ENCODE measurements at regions not wholly inside any gene's neighbourhood (a gene's known extent, or its start where the extent isn't known, plus 50 kb on each side); places are given as distances from the start of the nearest gene placed in this dataset.

DNA sequence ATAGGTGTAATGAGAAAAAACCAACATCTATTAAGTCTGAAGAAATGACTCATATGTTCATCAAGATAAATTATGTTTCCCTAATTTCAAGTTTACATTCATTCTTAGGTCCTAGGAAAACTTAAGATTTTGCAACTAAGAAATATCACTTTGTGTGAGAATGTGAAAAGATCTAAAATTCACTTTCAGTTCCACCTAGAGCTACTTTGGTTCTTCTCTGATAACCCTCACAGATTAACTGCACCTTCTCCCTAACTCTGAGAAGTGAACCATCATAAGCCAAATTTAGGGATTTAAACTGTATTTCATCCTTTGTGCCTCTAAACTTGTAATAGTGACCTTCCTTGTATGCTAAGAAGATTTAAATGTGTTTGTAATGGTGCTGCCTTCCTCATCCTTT lies 213.0 kb downstream of the FRK start:
- Histone ChIP-seq H3K9me2 (ENCODE audit: low read depth, low read length) (no peaks in the 10 kb centered on the region), H3K36me3 (ENCODE audit: insufficient read depth, low read length) (no peaks in the 10 kb centered on the region), H4K20me1 (ENCODE audit: insufficient read depth, low read length) (no peaks in the 10 kb centered on the region), H2AFZ (ENCODE audit: low read length) (no peak overlapping the region), H3K4me2 (ENCODE audit: low read length) (no peak overlapping the region), H3F3A (ENCODE audit: insufficient read depth, low read length) (no peaks in the 10 kb centered on the region), H3K4me3 (ENCODE audit: low read depth, low read length, poor library complexity, severe bottlenecking) (no peak overlapping the region), H3K79me2 (ENCODE audit: insufficient read depth, low read length) (no peaks in the 10 kb centered on the region), H3K27ac (ENCODE audit: low read depth, low read length, poor library complexity, severe bottlenecking) (no peak overlapping the region), H3K9ac (ENCODE audit: low read length) (no peak overlapping the region), H3K27me3 (ENCODE audit: insufficient read depth, low read length) (no peaks in the 10 kb centered on the region), H3K4me1 (ENCODE audit: insufficient read depth, low read length, severe bottlenecking) (no peaks in the 10 kb centered on the region), H3K9me3 (ENCODE audit: low read length) (no peaks in the 10 kb centered on the region)
- no peak for TF ChIP-seq EZH2 (IDR thresholded peaks at IDR 0.05; ENCODE audit: borderline replicate concordance, low read length)
- TF ChIP-seq CTCF (IDR thresholded peaks at IDR 0.05; ENCODE audit: low read length) = no peak

DNA sequence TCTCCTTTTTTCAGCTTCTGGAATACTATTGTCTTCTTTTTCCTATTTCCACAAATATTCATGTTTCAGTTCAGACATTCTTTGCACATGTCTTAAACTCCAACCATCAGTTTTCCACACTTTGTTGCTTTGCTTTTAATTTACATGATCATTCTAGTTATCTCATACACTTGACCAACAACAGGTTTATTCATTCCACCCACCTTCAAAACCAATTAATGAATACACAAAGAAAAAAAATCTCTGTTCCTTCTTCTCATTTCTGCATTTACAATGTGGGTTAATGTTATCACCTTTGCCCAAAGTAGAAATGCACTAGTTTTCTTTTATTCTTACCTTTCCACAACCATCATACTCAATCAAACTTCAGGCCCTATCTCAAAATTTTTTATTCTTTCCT lies 216.7 kb downstream of the FRK start:
- H4K20me1 ChIP-seq (ENCODE audit: insufficient read depth, low read length) = no peaks in the 10 kb centered on the region
- no peak overlapping the region for H2AFZ ChIP-seq (ENCODE audit: low read length)
- no peaks in the 10 kb centered on the region for H3K4me1 ChIP-seq (ENCODE audit: insufficient read depth, low read length, severe bottlenecking)
- H3K4me3 ChIP-seq (ENCODE audit: low read depth, low read length, poor library complexity, severe bottlenecking) = no peak overlapping the region
- TF ChIP-seq EZH2 (IDR thresholded peaks at IDR 0.05; ENCODE audit: borderline replicate concordance, low read length) = no peak
- no peak for TF ChIP-seq CTCF (IDR thresholded peaks at IDR 0.05; ENCODE audit: low read length)
- H3K79me2 ChIP-seq (ENCODE audit: insufficient read depth, low read length) = no peaks in the 10 kb centered on the region
- no peaks in the 10 kb centered on the region for H3F3A ChIP-seq (ENCODE audit: insufficient read depth, low read length)
- no peaks in the 10 kb centered on the region for H3K9me2 ChIP-seq (ENCODE audit: low read depth, low read length)
- no peak overlapping the region for H3K4me2 ChIP-seq (ENCODE audit: low read length)
- no peaks in the 10 kb centered on the region for H3K27me3 ChIP-seq (ENCODE audit: insufficient read depth, low read length)
- H3K9me3 ChIP-seq (ENCODE audit: low read length) = no peaks in the 10 kb centered on the region
- H3K9ac ChIP-seq (ENCODE audit: low read length) = no peak overlapping the region
- no peak overlapping the region for H3K27ac ChIP-seq (ENCODE audit: low read depth, low read length, poor library complexity, severe bottlenecking)
- no peaks in the 10 kb centered on the region for H3K36me3 ChIP-seq (ENCODE audit: insufficient read depth, low read length)

- Histone ChIP-seq H3K9ac (ENCODE audit: low read length) (no peak overlapping the region), H3K27ac (ENCODE audit: low read depth, low read length, poor library complexity, severe bottlenecking) (no peak overlapping the region), H3K36me3 (ENCODE audit: insufficient read depth, low read length) (no peaks in the 10 kb centered on the region), H3K4me1 (ENCODE audit: insufficient read depth, low read length, severe bottlenecking) (no peaks in the 10 kb centered on the region), H2AFZ (ENCODE audit: low read length) (no peak overlapping the region), H3K9me3 (ENCODE audit: low read length) (no peaks in the 10 kb centered on the region), H3K9me2 (ENCODE audit: low read depth, low read length) (no peaks in the 10 kb centered on the region), H3F3A (ENCODE audit: insufficient read depth, low read length) (no peaks in the 10 kb centered on the region), H3K79me2 (ENCODE audit: insufficient read depth, low read length) (no peaks in the 10 kb centered on the region), H4K20me1 (ENCODE audit: insufficient read depth, low read length) (no peaks in the 10 kb centered on the region), H3K4me2 (ENCODE audit: low read length) (no peak overlapping the region), H3K4me3 (ENCODE audit: low read depth, low read length, poor library complexity, severe bottlenecking) (no peak overlapping the region), H3K27me3 (ENCODE audit: insufficient read depth, low read length) (no peaks in the 10 kb centered on the region)
- no peak for TF ChIP-seq EZH2 (IDR thresholded peaks at IDR 0.05; ENCODE audit: borderline replicate concordance, low read length)
- no peak for TF ChIP-seq CTCF (IDR thresholded peaks at IDR 0.05; ENCODE audit: low read length)
These were observed 218.4 kb downstream of the FRK start for GRCh38 chr6:115842338-115842737.

Data from OCI-LY1 (cell line).